ENCODE measurements at regions not wholly inside any gene's neighbourhood (a gene's known extent, or its start where the extent isn't known, plus 50 kb on each side); places are given as distances from the start of the nearest gene placed in this dataset.

DNA sequence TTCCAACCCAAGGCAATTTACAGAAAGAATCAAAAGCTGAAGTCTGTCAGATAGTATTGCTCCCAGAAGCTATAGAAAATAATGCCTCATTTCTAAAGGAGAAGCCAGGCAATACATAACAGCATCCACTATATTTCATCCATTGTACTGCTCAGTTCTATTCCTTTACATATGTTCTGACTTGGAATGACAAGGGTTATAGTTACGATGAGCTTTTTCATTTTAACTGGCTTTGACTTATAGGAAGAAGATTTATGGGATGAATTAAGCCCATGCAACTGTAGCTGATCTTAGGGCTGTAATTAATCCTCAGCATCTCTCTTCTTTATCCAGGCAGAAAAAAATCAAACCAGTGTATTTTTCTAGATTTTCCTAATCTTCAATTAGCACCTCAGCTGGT, 676.3 kb upstream of the CCDC54 start:
- Histone ChIP-seq H3K9me3 (no peaks in the 10 kb centered on the region), H3K4me3 (no peak overlapping the region), H3K27me3 (no peaks in the 10 kb centered on the region), H3K27ac (no peak overlapping the region), H3K4me1 (no peaks in the 10 kb centered on the region), H3K36me3 (no peaks in the 10 kb centered on the region)
- TF ChIP-seq, protein P1, sequence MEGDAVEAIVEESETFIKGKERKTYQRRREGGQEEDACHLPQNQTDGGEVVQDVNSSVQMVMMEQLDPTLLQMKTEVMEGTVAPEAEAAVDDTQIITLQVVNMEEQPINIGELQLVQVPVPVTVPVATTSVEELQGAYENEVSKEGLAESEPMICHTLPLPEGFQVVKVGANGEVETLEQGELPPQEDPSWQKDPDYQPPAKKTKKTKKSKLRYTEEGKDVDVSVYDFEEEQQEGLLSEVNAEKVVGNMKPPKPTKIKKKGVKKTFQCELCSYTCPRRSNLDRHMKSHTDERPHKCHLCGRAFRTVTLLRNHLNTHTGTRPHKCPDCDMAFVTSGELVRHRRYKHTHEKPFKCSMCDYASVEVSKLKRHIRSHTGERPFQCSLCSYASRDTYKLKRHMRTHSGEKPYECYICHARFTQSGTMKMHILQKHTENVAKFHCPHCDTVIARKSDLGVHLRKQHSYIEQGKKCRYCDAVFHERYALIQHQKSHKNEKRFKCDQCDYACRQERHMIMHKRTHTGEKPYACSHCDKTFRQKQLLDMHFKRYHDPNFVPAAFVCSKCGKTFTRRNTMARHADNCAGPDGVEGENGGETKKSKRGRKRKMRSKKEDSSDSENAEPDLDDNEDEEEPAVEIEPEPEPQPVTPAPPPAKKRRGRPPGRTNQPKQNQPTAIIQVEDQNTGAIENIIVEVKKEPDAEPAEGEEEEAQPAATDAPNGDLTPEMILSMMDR (IDR thresholded peaks at IDR 0.05) = no peak
- no peak for TF ChIP-seq POLR2A (IDR thresholded peaks at IDR 0.05)
- no peak for DNase-seq

DNA sequence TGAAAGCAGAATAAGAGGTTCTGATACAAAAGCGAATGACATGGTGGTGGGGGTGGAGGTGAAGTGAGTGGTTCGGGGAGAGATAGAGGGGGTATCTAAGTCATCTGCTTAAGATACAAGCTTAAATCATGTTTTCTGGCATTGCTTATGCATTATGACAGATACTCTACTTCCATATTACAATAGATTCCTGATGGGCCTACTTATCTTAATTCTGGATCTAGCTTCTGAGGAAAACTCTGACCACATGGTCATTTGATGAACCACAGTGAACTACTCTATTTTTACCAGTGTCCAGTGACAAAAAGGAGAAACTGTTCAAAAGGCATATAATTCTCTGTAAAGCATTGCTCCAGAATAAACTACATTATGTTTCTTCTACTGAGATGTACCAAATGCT, 673.7 kb upstream of the CCDC54 start:
- Histone ChIP-seq H3K27ac (no peak overlapping the region), H3K4me3 (no peak overlapping the region), H3K9me3 (no peaks in the 10 kb centered on the region), H3K4me1 (no peaks in the 10 kb centered on the region), H3K36me3 (no peaks in the 10 kb centered on the region), H3K27me3 (no peaks in the 10 kb centered on the region)
- TF ChIP-seq, protein P1 (IDR thresholded peaks at IDR 0.05) = no peak
- no peak for TF ChIP-seq POLR2A (IDR thresholded peaks at IDR 0.05)
- DNase-seq = no peak

DNA sequence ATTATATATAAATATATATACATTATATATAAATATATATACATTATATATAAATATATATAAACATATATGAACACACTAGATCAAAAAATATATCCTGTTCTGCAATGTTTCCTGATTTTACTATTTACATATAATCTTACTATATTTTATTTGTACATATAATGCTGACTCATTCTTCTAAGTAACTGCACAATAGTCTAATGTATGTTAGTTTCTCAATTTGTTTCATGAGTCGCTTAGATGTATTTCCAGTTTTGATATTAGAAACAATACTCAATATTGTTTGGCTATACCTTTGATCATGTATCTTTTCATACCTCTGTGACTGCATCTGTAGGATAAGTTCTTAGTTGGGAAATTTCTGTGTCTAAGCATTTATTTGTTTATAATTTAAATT, 669.9 kb upstream of the CCDC54 start:
- DNase-seq = no peak

DNA sequence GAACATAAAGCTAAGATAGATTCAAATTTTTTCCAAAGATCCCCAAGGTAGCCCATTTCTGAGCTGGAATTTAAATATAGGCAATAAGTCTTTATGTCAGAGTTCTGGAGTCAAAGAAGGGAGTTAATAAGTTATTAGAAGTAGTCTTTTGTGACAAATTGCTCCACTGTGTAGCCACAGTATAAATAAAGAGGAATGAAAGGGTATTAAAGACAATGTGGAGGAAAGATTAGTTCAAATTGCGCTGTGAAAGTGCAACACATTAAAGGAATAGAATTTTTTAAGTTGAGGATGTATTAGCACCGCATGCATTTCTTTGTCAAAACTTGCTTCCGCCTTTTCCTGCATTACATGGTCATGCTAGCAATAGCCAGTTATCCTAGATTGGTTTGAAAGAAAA, 666.6 kb upstream of the CCDC54 start:
- no peaks in the 10 kb centered on the region for H3K9me3 ChIP-seq
- H3K27ac ChIP-seq = no peak overlapping the region
- no peaks in the 10 kb centered on the region for H3K27me3 ChIP-seq
- no peaks in the 10 kb centered on the region for H3K4me1 ChIP-seq
- H3K4me3 ChIP-seq = no peak overlapping the region
- DNase-seq = no peak
- no peaks in the 10 kb centered on the region for H3K36me3 ChIP-seq
- no peak for TF ChIP-seq POLR2A (IDR thresholded peaks at IDR 0.05)
- TF ChIP-seq, protein P1 (IDR thresholded peaks at IDR 0.05) = no peak

More for the DNA sequence above, 669.9 kb upstream of the CCDC54 start:
- H3K27ac ChIP-seq = no peak overlapping the region
- no peaks in the 10 kb centered on the region for H3K9me3 ChIP-seq
- no peaks in the 10 kb centered on the region for H3K27me3 ChIP-seq
- H3K4me3 ChIP-seq = no peak overlapping the region
- H3K4me1 ChIP-seq = no peaks in the 10 kb centered on the region
- no peak for TF ChIP-seq POLR2A (IDR thresholded peaks at IDR 0.05)
- no peaks in the 10 kb centered on the region for H3K36me3 ChIP-seq

DNA sequence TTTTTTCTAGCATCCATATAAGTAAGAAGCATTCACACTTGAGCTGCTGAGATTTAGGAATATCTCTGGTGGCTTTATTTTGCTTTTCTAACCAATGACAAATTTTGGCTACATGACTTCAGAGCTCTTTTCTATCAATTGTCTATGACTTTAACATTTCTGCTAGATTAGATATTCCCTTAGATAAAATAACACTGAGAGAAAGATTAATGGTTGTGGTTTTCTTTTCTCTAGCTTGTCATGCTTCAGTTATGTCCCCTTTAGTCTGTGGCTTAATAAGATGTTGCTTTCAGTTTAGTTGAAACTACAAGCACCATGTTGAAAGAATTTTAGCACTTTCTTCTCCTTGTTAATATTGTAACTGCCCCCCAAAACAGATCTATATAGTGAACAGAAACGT, 665.6 kb upstream of the CCDC54 start:
- no peaks in the 10 kb centered on the region for H3K9me3 ChIP-seq
- TF ChIP-seq, protein P1 (IDR thresholded peaks at IDR 0.05) = no peak
- no peak for TF ChIP-seq POLR2A (IDR thresholded peaks at IDR 0.05)
- H3K4me3 ChIP-seq = no peak overlapping the region
- no peaks in the 10 kb centered on the region for H3K4me1 ChIP-seq
- DNase-seq = no peak
- H3K36me3 ChIP-seq = no peaks in the 10 kb centered on the region
- no peaks in the 10 kb centered on the region for H3K27me3 ChIP-seq
- H3K27ac ChIP-seq = no peak overlapping the region

DNA sequence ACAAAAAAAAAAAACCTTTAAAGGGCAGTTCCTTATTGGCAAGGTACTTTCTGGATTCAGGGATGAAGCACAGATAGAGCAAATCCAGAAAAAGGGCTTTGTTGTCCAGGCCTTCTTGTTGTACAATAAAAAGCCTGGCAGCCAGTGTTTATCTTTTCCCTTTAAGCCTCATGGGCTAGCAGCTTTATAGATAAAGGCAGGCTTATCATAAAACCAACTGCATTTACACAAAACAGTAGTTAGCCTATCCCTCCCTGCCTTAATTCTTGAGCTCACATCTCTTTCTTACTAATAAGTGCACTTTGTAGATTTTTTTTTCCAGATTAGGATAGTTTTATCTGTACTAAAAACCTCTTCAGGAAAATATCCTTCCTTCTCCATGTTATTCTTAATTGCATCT, 662.8 kb upstream of the CCDC54 start:
- H3K4me1 ChIP-seq = no peaks in the 10 kb centered on the region
- TF ChIP-seq POLR2A (IDR thresholded peaks at IDR 0.05) = no peak
- TF ChIP-seq, protein P1 (IDR thresholded peaks at IDR 0.05) = no peak
- no peaks in the 10 kb centered on the region for H3K27me3 ChIP-seq
- H3K4me3 ChIP-seq = no peak overlapping the region
- H3K9me3 ChIP-seq = no peaks in the 10 kb centered on the region
- no peaks in the 10 kb centered on the region for H3K36me3 ChIP-seq
- DNase-seq = no peak
- no peak overlapping the region for H3K27ac ChIP-seq

Data from Peyer's patch (tissue), 4 donors.